Motor neuron (in vitro differentiated cells): ENCODE measurements at regions not wholly inside any gene's neighbourhood (a gene's known extent, or its start where the extent isn't known, plus 50 kb on each side); places are given as distances from the start of the nearest gene placed in this dataset.
"Not testable (repeated sequence)": the region's sequence is repeated elsewhere in the genome, so short reads cannot be mapped to it uniquely, and the experiment has no call there.

Source experiments
- ATAC-seq, 8 experiments: fragments of 200-7000 bp; cut with Tn5 transposase; replicated peaks in 6 of 8; 2 replicates each; pipeline ENCODE4 v1.8.0; 2021; ENCODE audit warnings: mild to moderate bottlenecking in 8 of 8, moderate library complexity in 8 of 8
- H3K27ac ChIP-seq, 2 donors: fragments of 250-450 bp; sonication (Bioruptor Pico); 2 replicates each; pipeline ENCODE4 v1.9.0; 2021; ENCODE audit warnings: antibody characterized with exemption in 2 of 2, mild to moderate bottlenecking in 2 of 2, moderate library complexity in 1 of 2
- H3K4me1 ChIP-seq, 2 donors: fragments of 250-450 bp; sonication (Bioruptor Pico); replicated peaks in 1 of 2; 2 replicates each; pipeline ENCODE4 v1.6.1; 2021; ENCODE audit warnings: antibody characterized with exemption in 2 of 2, mild to moderate bottlenecking in 2 of 2, moderate library complexity in 1 of 2
- H3K4me3 ChIP-seq, 5 donors: fragments of 250-450 bp; sonication (Bioruptor Pico); 2 replicates each; pipeline ENCODE4 v1.9.0; 2021; ENCODE audit warnings: antibody characterized with exemption in 5 of 5, mild to moderate bottlenecking in 5 of 5, moderate library complexity in 4 of 5
- WGBS, 10 experiments: fragments of 450-650 bp; shearing (Covaris generic); methylation state at CpG; one replicate each; pipeline ENCODE4 v1.0.0; 2022; 5-methylcytosine and 5-hydroxymethylcytosine counted together
- in situ Hi-C, 9 experiments: fragments of 400-800 bp; cut with MboI; loops; one replicate each; pipeline ENCODE4 v1.15.0; 2021; ENCODE audit warnings: low sequenced_read_pairs in 9 of 9, low pct_unique_long_range_greater_than_20kb in 2 of 9; ENCODE audit not compliant: unreplicated experiment in 9 of 9

DNA sequence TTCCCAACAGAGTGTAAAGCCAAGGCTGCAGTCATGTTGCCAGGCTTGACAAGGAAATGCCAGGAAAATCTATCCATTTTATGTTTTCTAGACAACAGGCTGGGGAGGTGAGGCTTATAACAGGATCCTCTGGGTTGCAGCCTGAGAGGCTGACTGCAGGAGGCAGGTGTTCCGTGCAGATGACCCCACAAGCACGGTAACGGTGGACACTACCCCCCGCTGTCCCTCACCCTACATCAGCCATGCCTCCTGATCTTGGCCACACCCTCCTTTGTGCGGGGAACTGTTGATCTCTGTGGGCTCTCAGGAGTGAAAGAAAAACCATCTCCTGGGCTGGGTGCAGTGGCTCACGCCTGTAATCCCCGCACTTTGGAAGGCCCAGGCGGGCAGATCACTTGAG is 68.0 kb upstream of the ADPGK start:
- Histone ChIP-seq H3K27ac (no peak overlapping the region), H3K4me3 (no peak overlapping the region), H3K4me1 (peaks cover 0 to 16% of the 10 kb centered on the region in 2 donors)
- in situ Hi-C loops, result no loop called here
- 67 to 83% (median 74%) methylated on average over 1 to 5 of the region's 8 CpGs; no CpG with 5 or more reads in 5 of the 10 experiments for WGBS, 10 experiments
- ATAC-seq, result no peak

DNA sequence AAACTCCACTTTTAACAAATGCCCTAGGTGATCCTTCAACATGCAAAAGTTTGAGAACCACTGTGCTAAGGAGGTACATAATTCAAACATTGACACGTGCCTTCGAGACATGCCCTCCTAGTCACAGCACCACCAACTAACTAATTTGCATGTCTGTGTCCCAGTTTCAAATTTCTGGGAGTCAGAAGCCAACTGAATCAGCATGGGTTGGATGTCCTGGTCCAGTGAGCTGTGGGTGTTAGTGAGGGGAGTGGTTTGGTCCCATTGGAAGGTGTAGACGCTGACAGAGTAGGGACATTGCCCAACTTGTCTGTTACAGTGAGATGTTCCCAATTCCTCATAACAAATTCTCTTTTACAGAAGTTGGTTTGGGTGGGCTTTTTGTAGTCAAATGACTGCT is 67.3 kb upstream of the ADPGK start:
- 0 to 39% (median 13%) methylated on average over 1 to 3 of the region's 3 CpGs; no CpG with 5 or more reads in 2 of the 10 experiments for WGBS, 10 experiments
- Histone ChIP-seq H3K27ac (no peak overlapping the region), H3K4me3 (no peak overlapping the region), H3K4me1 (peaks cover 0 to 16% of the 10 kb centered on the region in 2 donors)
- ATAC-seq, result peak in 3 of 8 experiments; percentile 63 to 88 (median 72)
- in situ Hi-C loops, result no loop called here

DNA sequence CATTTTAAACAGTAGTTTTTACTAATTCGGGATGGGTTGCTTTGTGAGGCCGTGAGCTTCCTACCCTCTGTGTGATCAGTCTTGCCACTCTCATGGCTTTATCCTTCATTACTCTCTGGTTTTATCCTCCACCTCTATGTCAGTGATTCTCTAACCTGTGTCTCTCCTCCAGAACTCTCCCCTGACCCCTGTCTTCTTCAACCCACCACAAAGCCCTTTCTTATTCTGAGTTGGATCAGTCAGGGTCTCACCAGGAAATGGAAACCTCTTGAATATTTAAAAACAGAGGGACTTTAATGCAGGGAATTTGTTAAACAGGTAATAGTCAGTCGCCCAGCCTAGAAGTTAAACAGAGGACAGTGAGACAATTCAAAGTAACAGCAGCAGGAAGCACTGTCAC is 64.2 kb upstream of the ADPGK start:
- H3K4me3 ChIP-seq, result no peak overlapping the region
- H3K4me1 ChIP-seq, result peaks cover 0 to 16% of the 10 kb centered on the region in 2 donors
- H3K27ac ChIP-seq, result no peak overlapping the region
- 0 to 90% (median 78%) methylated on average over 1 to 3 of the region's 3 CpGs; no CpG with 5 or more reads in 2 of the 10 experiments for WGBS, 10 experiments
- ATAC-seq, result no peak
- in situ Hi-C loops, result no loop called here

DNA sequence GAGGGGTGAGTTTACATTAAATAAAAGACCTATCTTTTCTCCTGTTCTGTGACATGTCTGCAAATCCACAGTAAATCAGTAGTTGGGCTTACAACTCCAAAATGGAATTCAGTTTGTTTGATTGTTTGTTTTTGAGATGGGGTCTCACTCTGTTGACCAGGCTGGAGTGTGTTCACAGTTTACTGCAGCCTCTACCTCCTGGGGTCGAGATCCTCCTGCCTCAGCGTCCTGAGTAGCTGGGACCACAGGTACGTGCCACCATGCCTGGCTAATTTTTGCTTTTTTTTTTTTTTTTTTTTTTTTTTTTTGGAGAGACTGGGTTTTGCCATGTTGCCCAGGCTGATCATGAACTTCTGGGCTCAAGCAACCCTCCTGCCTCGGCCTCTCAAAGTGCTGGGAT is 63.5 kb upstream of the ADPGK start:
- ATAC-seq, result no peak
- H3K27ac ChIP-seq, result no peak overlapping the region
- H3K4me3 ChIP-seq, result no peak overlapping the region
- in situ Hi-C loops, result no loop called here
- 40 to 83% (median 71%) methylated on average over 1 to 3 of the region's 4 CpGs; no CpG with 5 or more reads in 4 of the 10 experiments for WGBS, 10 experiments
- peaks cover 0 to 16% of the 10 kb centered on the region in 2 donors for H3K4me1 ChIP-seq

DNA sequence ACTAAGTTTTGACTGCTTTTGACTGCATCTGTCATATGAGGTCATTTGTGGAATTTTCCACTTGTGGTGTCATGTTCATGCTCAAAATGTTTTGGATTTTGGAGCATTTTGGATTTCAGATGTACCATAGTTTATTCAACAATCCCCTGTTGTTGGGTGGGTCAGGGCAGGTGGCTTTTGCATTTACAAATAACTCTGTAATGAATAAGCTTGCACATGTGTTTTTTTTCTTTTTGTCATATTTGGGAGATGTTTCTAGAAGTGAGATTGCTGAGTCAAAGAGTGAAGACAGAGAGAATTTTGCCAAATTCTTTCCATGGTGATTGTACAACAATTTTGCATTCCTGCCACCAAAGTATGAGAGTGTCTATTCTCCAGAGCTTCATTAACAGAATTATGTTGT is 62.4 kb upstream of the ADPGK start:
- in situ Hi-C loops, result no loop called here
- Histone ChIP-seq H3K4me3 (no peak overlapping the region), H3K27ac (no peak overlapping the region), H3K4me1 (peaks cover 0 to 10% of the 10 kb centered on the region in 2 donors)
- ATAC-seq, result peak in 2 of 8 experiments; percentile 68 to 85

DNA sequence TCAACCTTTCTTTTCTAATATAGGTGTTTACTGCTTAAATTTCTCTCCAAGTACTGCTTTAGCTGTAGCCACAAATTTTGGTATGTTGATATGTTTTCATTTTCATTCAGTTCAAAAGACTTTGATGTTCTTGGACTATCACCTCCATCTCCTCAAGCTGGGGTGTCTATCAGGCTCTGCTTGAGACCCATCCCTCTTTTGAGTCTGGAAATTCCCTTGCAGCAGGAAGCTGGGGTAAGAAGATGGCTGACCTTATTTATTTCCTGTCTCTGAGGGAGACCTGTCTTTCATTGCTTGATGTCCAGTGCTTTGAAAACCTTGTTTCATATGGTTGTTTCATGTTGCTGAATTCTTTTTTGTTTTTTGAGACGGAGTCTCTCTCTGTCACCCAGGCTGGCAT is 60.5 kb upstream of the ADPGK start:
- Histone ChIP-seq H3K4me3 (no peak overlapping the region), H3K4me1 (no peaks in the 10 kb centered on the region), H3K27ac (no peak overlapping the region)
- in situ Hi-C loops, result no loop called here
- no peak for ATAC-seq
- WGBS, 10 experiments, result 0 to 100% (median 100%) methylated on average over 1 of the region's 1 CpG; no CpG with 5 or more reads in 4 of the 10 experiments

DNA sequence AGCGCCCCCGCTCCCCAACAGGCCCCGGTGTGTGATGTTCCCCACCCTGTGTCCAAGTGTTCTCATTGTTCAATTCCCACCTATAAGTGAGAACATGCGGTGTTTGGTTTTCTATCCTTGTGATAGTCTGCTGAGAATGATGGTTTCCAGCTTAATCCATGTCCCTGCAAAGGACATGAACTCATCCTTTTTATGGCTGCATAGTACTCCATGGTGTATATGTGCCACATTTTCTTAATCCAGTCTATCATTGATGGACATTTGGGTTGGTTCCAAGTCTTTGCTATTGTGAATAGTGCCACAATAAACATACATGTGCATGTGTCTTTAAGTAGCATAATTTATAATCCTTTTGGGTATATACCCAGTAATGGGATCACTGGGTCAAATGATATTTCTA is 59.8 kb upstream of the ADPGK start:
- H3K27ac ChIP-seq, H3K4me3 ChIP-seq, in situ Hi-C loops, ATAC-seq, H3K4me1 ChIP-seq: not testable (repeated sequence)
- 56 to 100% (median 100%) methylated on average over 1 to 2 of the region's 4 CpGs; no CpG with 5 or more reads in 6 of the 10 experiments for WGBS, 10 experiments

DNA sequence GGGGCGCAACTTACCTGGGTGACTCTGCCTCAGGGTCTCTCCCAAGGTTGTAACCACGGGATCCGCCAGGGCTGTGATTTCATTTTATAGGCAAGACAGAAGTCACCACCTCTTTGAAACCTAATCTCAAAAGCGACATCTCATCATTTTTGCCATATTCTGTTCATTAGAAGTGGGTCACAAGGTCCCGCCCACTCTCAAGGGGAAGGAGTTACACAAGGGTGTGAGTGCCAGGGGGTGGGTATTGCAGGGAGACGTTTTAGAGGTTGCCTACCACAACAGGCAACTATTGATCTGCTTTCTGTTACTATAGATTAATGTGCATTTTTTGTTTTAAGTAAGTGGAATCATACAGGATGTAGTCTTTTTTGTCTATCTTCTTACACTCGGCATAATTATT is 56.6 kb upstream of the ADPGK start:
- H3K27ac ChIP-seq, result no peak overlapping the region
- no peak for ATAC-seq
- in situ Hi-C loops, result no loop called here
- H3K4me1 ChIP-seq, result peaks cover 0 to under 1% of the 10 kb centered on the region in 2 donors
- no peak overlapping the region for H3K4me3 ChIP-seq
- WGBS, 10 experiments, result 36 to 100% (median 82%) methylated on average over 3 to 5 of the region's 7 CpGs; no CpG with 5 or more reads in 1 of the 10 experiments

DNA sequence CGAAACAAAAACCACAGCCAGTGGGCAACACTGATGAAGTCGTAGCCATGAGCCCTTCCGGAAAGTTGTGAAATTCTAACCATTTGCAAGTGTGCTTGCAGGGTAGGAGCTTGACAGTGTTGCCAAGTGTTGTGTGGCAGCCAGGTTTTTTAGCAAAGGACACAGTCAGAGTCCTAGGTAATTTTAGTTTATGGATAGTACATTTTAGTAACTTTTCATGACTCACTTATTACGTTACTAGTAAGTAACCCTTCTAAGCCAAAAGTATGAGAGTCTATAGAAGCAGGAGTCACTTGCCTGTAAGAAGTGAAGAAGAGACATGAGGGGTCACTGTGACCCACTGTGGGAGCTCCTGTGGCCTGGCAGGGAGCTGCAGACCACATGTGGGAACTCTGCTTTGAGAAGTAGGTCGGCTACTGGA is 54.8 kb upstream of the ADPGK start:
- Histone ChIP-seq H3K4me3 (no peak overlapping the region), H3K4me1 (peaks cover 0 to 2% of the 10 kb centered on the region in 2 donors), H3K27ac (no peak overlapping the region)
- in situ Hi-C loops, result no loop called here
- ATAC-seq, result peak in 2 of 8 experiments; percentile 18 to 58
- 7 to 100% (median 81%) methylated on average over 2 to 5 of the region's 5 CpGs; no CpG with 5 or more reads in 1 of the 10 experiments for WGBS, 10 experiments

DNA sequence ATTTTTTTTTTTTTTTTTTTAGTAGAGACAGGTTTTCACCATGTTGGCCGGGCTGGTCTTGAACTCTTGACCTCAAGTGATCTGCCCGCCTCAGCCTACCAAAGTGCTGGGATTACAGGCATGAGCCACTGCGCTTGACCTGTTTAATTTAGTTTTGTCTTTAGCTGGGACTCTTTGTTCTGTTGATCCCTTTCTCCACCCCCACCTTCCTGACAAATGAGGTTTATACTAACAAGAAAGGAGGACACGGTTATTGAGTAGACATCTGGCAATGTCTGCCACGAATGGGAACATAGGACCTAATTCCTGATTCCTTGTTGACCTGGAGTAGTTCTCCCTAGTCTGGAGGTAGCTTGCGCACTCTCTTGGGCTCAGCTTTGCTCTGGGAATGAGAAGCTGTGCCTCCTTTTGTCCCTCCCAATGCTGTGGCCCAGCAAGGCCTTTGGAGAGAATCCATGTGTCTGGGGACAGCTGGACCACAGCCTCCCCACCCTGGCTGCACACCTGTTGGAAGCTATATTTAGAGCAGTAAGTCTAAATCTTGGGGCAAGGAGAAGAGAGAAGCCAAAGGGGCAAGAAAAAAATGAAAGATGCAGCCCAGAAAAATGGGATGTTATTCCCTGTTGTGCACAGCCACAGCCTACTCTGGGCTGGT is 53.2 kb upstream of the ADPGK start:
- Histone ChIP-seq H3K4me3 (no peak overlapping the region), H3K27ac (no peak overlapping the region), H3K4me1 (peaks cover 0 to 2% of the 10 kb centered on the region in 2 donors)
- no peak for ATAC-seq
- 0 to 100% (median 61%) methylated on average over 1 to 5 of the region's 6 CpGs; no CpG with 5 or more reads in 1 of the 10 experiments for WGBS, 10 experiments
- in situ Hi-C loops, result no loop called here

DNA sequence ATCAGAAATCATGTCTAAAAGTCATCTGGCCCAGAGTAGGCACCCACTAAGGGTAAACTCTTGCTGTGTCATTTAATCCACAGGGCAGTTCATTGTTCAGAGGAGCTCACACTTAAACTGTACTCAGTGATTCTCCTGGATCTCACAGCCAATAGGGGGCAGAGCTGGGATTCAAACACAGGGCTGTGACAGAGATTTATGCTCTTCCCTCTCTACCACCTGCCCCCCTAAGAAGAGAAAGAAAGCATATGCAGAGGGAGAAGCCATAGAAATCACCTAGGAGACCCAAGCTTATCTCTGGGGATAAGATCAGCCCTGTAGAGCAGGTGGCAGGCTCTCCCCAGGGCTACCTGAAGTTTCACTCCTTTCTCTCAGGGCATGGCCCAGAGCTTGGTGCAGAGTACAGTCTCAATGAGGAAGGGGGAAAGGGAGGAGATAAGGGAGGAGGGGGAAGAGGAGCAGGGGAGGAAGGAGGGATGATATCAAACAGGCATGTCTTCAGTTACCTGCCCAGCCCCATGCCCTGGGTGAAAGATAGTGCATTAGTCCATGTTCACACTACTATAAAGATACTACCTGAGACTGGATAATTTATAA is 51.8 kb upstream of the ADPGK start:
- in situ Hi-C loops, result no loop called here

DNA sequence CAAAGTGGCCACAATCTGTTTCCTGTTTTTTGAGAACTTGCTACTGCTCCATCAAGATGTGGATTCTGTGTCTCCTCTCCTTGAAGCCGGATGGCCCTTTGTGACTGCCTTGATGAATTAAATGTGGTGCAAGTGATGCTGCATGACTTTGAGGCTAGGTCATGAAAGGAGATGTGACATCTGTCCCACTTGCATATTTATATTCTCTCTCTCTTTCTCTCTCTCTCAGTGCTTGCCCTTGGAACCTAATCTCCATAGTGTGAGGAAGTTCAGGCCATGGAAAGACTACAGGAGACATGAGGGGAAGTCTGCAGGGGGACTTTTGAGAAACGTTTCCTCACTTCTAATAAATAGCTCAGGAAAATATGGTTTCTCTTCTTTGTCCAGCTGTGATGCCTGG is 50.0 kb upstream of the ADPGK start:
- Histone ChIP-seq H3K27ac (no peak overlapping the region), H3K4me1 (peaks cover 0 to 2% of the 10 kb centered on the region in 2 donors), H3K4me3 (no peak overlapping the region)
- 0 to 100% (median 42%) methylated on average over 1 to 2 of the region's 2 CpGs; no CpG with 5 or more reads in 4 of the 10 experiments for WGBS, 10 experiments
- peak in 3 of 8 experiments; percentile 41 to 88 (median 88) for ATAC-seq
- in situ Hi-C loops, result no loop called here

More for the DNA sequence above, 51.8 kb upstream of the ADPGK start:
- Histone ChIP-seq H3K4me3 (no peak overlapping the region), H3K27ac (no peak overlapping the region), H3K4me1 (peaks cover 0 to 2% of the 10 kb centered on the region in 2 donors)
- peak; percentile 38 to 88 (median 52) for ATAC-seq
